Islet precursor cell (in vitro differentiated cells): ENCODE measurements at regions not wholly inside any gene's neighbourhood (a gene's known extent, or its start where the extent isn't known, plus 50 kb on each side); places are given as distances from the start of the nearest gene placed in this dataset.
"Not testable (repeated sequence)": the region's sequence is repeated elsewhere in the genome, so short reads cannot be mapped to it uniquely, and the experiment has no call there.

ENCODE experiments used
- DNase-seq: peaks from one replicate; pipeline ENCODE4 v3.0.0-alpha.2; 2018

DNA sequence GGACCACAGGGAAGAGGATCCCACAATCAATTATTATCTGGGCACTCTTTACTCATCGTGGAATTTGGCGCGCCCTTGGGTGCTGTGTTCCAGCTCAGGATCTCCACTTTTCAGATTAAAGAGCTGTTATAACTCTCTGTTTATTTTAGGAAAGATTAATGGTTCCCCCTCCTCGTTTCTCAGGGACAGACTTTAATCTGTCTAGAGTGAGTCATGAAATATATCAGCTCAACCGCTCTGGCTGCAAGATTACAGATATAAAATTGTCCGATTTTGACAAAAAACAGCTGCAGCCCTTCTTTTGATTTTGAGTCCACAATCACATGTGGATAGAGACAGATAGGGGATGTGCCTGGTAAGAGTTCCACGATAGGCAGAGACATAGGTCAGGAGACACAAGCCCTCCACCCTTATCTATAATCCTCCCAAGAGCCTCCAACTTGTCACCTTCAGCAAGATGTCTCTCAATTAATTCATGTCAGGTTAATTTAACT lies 77.6 kb upstream of the ANKRD55 start:
- no peak for DNase-seq

DNA sequence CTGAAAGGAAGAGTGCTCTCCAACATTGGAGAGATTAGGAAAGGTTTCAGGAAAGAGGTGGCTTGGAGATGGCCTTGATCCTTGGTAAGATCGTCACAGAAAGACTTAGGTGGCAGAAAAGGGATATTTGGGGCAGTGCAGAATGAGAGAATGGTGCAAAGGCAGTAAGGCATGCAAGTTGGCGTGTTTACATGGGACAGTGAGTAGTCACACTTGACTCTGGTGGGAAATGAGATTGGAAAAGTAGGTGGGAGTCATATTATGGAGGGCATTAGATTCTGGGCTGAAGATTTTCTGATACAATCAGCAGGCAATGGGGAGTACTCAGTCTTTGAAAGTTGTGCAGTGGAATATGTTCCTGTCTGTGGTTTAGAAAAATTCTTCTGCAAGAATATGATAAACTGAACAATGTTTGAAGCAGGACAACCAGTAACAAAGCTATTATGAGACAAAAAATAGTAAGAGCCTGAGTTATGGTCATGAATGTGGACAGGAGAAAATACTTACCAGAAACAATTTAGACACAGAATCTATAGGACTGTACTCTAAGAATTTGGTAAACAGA lies 76.2 kb upstream of the ANKRD55 start:
- no peak for DNase-seq

DNA sequence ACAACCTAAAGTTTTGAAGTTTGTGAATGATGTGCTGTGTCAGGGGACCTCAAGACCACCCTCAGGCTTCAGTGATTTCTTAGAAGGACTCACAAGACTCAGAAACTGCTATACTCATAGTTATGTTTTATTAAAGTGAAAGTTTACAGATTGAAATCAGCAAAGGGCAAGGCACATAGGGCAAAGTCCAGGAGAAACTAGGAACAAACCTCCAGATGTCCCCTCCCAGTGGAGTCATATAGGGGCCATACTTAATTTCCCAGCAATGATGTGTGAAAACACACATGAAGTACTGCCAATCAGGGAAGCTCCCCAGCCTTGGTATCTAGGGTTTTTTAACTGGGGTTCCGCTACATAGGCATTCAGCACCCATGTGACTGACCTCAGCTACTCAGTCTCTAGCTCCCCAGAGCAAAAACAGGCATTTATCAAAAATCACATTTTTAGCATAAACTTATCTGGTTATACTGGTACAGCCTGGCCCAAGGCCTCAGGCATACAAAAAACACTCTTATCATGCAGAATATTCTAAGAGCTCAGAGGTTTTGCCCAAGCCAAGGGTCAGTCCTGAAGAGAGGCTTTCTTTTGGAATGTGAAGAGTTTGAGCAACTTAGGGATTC lies 74.7 kb upstream of the ANKRD55 start:
- DNase-seq, result no peak

- DNase-seq, result no peak
These were observed 73.5 kb upstream of the ANKRD55 start for GRCh38 chr5:56306433-56307150.

DNA sequence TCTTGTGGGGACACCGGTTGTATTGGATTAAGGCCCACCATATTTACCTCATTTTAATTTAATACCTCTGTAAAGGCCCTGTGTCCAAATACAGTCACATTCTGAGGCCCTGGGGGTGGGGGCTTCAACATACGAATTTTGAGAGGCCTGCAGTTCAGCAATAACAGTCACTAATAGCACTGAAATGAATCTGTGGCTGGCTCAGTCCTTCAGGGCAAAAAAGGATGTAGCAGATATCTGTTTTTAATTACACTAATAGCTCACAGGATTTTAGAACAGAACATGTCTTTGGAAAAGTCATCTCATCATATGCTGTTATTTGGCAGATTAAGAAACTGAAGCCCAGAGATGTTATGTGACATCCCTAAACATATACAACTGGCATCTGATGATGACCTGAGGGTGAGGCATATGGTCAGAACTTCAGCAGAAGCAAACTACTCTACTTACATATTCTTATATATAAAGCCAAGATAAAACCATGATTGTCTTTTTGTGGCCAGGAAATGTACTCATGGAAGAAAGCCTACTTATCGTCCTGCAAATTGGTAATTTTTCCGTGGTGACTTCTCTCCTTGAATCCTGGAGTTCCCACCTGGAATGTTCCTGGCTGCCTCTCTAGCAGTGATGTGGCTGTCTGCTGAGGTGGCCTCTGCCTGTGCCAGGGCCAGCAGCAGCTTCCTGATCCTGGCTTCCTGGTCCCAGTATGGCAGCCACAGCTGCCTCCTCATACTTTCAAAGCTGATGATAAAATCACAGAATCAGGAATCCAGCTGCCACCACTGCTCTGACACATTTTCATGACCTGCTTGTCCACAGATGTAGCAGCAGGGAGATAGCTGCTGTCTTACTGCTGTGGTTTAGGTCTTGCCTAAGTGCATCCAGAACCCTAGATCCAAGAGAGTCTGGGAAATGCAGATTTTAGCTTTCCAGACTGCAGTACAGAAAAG lies 72.1 kb upstream of the ANKRD55 start:
- no peak for DNase-seq

DNA sequence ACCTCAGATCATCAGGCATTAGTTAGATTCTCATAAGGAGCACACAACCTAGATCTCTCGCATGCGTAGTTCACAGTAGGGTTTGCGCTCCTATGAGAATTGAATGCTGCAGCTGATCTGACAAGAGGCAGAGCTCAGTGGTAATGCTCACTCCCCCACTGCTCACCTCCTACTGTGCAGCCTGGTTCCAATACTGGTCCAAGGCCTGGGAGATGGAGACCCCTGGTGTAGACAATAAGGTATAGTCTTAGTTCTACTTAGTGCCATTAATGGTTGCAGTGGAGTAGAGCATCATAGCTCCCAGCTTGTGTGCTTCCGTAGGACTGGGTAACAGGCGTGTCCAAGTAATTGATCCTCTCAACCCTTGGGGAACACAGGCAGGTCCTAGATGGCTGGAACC lies 70.4 kb upstream of the ANKRD55 start:
- DNase-seq, result no peak

GRCh38 chr5:56302027-56302426 lies 68.9 kb upstream of the ANKRD55 start:
- no peak for DNase-seq

DNA sequence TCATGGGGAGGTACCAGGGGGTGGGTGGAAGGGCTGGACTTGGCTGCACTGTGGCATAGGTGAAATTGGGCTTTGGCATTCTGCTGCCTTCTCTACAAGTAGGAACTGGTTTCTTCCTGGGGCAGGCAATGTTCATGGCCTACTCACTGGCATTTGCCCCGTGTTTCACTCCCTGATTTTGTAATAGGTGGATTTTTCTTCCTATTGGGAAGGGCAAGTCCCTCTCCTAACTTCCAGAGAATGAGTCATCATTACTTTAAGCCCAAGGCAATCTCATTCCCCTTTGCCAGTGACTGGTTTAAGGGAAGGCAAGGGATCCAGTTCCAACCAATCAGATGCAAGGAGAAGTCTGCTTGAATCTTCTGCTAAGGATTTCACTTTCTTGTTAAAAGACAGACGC lies 67.9 kb upstream of the ANKRD55 start:
- no peak for DNase-seq

GRCh38 chr5:56299212-56299611 lies 66.1 kb upstream of the ANKRD55 start:
- no peak for DNase-seq

- DNase-seq, result no peak
These were observed 65.4 kb upstream of the ANKRD55 start for GRCh38 chr5:56298336-56299090.

DNA sequence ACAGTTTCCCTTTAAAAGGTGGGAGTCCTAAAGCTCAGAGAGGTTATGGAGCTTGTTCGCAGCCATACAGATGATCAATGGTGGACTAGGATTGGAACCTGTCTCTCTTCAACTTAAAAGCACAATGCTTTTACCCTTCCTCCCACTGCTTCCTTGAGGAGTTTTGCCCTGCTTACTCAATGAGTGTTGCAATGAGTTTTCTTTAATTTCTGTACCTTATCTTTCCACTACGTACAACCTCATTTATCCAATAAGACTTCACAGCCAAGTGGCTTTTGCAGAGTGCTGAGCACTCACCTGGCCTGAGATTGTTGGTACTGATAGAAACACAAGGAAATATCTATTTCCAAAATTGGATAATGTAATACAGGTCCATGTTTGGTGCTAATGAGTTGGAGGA lies 64.7 kb upstream of the ANKRD55 start:
- DNase-seq, result no peak

DNA sequence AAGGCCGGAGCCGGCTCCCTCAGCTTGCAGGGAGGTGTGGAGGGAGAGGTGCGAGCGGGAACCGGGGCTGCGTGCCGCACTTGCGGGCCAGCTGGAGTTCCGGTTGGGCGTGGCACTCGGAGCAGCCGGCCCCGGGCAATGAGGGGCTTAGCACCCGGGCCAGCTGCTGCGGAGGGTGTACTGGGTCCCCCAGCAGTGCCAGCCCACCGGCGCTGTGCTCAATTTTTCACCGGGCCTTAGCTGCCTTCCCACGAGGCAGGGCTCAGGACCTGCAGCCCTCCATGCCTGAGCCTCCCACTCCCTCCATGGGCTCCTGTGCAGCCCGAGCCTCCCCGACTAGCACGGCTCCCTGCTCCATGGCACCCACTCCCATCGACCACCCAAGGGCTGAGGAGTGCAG lies 62.2 kb upstream of the ANKRD55 start:
- not testable (repeated sequence) for DNase-seq

DNA sequence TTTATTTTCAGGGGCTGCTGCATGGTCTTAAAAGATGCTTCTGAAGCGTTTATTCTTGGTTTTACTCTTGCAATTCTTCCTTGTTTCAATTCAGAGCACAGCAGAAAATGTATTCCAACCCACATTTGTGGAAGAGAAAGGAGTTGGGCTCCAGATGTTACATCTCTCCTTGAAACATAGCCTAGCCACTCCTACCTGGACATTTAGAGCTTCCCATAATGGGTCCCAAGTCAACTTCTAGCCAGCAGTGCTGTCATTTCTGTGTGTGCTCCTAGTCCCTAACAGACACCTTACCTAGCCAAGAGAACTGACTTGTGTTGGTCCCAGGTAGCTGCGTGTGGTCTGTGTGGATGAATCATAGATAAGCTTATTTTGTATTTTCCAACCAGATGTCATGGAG lies 61.2 kb upstream of the ANKRD55 start:
- no peak for DNase-seq

DNA sequence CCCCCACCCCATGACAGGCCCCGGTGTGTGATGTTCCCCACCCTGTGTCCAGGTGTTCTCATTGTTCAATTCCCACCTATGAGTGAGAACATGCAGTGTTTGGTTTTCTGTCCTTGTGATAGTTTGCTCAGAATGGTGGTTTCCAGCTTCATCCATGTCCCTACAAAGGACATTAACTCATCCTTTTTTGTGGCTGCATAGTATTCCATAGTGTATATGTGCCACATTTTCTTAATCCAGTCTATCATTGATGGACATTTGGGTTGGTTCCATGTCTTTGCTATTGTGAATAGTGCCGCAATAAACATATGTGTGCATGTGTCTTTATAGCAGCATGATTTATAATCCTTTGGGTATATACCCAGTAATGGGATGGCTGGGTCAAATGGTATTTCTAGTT lies 59.7 kb upstream of the ANKRD55 start:
- DNase-seq, result not testable (repeated sequence)

DNA sequence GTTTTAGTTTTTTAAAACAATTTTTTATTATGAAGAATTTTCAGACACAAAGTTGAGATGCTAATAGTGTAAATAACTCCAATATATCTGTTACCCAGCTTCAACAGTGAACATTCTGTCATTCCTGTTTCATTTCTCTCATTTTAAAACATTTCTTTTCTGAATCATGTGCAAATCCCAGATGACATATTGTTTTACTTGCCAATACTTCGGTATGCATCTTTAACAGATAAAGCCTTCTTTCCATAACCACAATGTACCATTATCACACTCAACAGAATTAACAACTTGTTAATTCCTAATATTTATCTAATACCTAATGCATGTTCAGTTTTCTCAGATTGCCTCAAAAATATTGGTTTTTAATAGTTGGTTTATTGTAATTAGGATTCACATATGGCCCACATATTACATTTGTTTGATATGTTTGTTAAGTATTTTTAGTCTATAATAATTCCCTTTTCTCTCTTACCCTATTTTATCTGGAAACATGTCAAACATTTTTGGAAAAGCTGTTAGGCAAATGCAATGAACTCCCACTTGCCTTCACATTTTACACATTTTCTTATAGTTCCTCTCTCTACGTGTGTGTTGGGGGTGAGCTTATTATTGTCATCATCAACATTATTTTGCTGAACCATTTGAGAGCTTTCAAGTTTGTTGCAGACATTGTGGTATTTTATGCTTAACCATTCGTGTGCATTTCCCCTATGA lies 58.7 kb upstream of the ANKRD55 start:
- no peak for DNase-seq

- DNase-seq, result no peak
These were observed 58.0 kb upstream of the ANKRD55 start for GRCh38 chr5:56291079-56291643.

DNA sequence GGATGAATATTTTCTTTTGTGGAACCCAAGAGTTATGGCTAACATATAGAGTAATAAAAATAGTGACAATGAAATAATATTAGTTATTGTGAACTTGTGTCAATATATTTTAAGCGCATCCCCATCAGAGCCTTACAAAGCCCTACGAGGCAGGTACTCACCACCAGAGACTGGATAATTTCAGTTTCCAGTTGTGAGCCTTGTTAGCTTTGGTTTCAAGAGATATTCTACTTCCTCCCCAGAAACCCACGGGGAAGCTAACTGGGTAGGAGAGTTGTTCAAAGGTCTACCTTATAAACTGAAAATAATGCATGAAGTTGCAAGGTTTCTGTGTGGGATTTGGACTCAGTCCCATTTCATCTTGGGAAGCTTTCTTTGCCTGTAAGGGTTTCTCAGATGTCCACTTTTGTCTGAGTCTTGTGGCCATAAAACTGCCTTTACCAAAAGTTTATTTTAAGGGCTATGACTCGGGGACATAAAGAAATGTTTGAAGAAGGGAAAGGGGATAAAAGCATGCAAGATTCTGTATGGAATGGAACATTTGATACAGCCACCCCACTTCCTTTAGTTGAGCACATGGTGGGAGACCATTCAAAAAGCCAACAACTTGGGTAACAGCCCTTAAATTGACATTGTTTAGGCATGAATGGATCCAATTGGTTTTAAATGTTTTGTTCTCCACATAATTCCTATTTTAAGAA lies 57.4 kb upstream of the ANKRD55 start:
- DNase-seq, result no peak

DNA sequence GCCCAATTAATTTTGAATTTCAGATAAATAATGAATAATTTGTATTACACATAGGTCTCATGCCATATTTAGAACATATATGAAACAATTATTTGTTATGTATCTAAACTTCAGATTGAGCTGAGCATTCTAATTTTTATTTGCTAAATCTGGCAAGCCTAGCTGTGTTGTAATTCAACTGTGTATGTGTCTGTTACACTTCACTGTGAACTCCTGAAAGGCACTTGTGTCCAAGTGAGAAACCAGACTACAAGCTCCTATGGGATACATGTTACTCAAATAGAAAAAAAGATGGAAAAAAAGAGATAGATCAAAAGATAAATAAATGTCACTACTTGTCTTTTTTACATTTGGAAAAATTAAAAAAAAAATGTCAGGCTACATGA lies 56.5 kb upstream of the ANKRD55 start:
- no peak for DNase-seq

DNA sequence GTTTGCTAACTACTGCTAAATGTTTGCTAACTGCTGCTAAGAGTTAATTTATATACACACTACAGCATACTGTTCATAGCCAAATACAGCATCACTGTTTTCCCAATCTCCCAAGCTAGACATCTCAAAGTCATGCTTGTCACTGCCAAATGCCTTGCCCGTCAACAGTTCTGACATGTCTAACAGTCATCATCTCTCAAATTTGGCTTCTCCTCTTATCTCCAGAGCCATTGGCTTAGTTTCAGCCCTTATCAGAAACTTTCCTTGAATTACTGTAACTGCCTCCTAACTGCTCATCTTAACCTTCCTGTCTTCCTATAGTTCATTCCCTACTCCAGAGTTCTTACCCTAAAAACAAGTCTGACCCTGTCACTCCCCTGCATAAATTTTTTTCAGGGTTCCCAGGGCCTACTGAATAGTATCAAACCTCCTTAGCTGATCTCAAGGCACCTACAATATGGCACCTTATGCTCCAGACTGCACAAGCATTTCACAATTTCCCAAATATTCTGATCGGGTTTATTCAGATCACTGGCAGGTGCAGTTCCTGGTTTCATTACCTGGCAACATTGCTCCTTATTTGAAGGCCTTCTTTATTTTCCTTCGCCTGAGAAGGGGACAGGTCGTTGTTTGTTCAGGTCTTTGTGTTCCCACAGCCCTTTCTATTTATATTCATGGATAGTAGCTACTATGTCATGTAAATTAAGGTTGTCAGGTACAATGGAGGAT lies 55.9 kb upstream of the ANKRD55 start:
- no peak for DNase-seq
